Neural cell (in vitro differentiated cells): ENCODE measurements at regions not wholly inside any gene's neighbourhood (a gene's known extent, or its start where the extent isn't known, plus 50 kb on each side); places are given as distances from the start of the nearest gene placed in this dataset.

ENCODE experiments used
- CTCF ChIP-seq: fragments of 450-650 bp; IDR thresholded peaks from 2 replicates; pipeline ENCODE4 v1.5.1; 2014; ENCODE audit warnings: antibody characterized with exemption, mild to moderate bottlenecking, moderate library complexity; ENCODE audit not compliant: poor library complexity, severe bottlenecking
- EP300 ChIP-seq: fragments of 450-650 bp; conservative IDR thresholded peaks from 2 replicates; pipeline ENCODE4 v1.6.1; 2014; ENCODE audit warnings: antibody characterized with exemption, mild to moderate bottlenecking, moderate library complexity; ENCODE audit not compliant: poor library complexity, severe bottlenecking
- EZH2 ChIP-seq: fragments of 200-600, 300-800 bp; shearing (Covaris generic), sonication (generic); IDR thresholded peaks from 2 replicates; pipeline ENCODE4 v1.6.1; 2014; ENCODE audit warnings: antibody characterized with exemption, low read length, borderline replicate concordance, mild to moderate bottlenecking; ENCODE audit not compliant: insufficient read depth, poor library complexity, severe bottlenecking
- MXI1 ChIP-seq: fragments of 450-650 bp; conservative IDR thresholded peaks from 2 replicates; pipeline ENCODE4 v1.6.1; 2014; ENCODE audit warnings: antibody characterized with exemption, mild to moderate bottlenecking; ENCODE audit not compliant: poor library complexity, severe bottlenecking
- POLR2AphosphoS5 ChIP-seq: IDR thresholded peaks from 2 replicates; pipeline ENCODE4 v1.6.1; 2012
- RAD21 ChIP-seq: fragments of 450-650 bp; conservative IDR thresholded peaks from 2 replicates; pipeline ENCODE4 v1.6.1; 2014; ENCODE audit warnings: antibody characterized with exemption, mild to moderate bottlenecking, moderate library complexity
- TF ChIP-seq, protein P1 (sequence below): IDR thresholded peaks from 2 replicates; pipeline ENCODE4 v1.6.1; 2012; ENCODE audit warnings: borderline replicate concordance

GRCh38 chr2:239793836-239794235, 231.3 kb downstream of the NDUFA10 start:
- TF ChIP-seq MXI1 (no peak), RAD21 (no peak), CTCF (no peak), EP300 (no peak), POLR2AphosphoS5 (no peak), EZH2 (no peak)
- TF ChIP-seq, protein P1, sequence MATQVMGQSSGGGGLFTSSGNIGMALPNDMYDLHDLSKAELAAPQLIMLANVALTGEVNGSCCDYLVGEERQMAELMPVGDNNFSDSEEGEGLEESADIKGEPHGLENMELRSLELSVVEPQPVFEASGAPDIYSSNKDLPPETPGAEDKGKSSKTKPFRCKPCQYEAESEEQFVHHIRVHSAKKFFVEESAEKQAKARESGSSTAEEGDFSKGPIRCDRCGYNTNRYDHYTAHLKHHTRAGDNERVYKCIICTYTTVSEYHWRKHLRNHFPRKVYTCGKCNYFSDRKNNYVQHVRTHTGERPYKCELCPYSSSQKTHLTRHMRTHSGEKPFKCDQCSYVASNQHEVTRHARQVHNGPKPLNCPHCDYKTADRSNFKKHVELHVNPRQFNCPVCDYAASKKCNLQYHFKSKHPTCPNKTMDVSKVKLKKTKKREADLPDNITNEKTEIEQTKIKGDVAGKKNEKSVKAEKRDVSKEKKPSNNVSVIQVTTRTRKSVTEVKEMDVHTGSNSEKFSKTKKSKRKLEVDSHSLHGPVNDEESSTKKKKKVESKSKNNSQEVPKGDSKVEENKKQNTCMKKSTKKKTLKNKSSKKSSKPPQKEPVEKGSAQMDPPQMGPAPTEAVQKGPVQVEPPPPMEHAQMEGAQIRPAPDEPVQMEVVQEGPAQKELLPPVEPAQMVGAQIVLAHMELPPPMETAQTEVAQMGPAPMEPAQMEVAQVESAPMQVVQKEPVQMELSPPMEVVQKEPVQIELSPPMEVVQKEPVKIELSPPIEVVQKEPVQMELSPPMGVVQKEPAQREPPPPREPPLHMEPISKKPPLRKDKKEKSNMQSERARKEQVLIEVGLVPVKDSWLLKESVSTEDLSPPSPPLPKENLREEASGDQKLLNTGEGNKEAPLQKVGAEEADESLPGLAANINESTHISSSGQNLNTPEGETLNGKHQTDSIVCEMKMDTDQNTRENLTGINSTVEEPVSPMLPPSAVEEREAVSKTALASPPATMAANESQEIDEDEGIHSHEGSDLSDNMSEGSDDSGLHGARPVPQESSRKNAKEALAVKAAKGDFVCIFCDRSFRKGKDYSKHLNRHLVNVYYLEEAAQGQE = no peak
